Liver (tissue), 8 donors: ENCODE measurements at regions not wholly inside any gene's neighbourhood (a gene's known extent, or its start where the extent isn't known, plus 50 kb on each side); places are given as distances from the start of the nearest gene placed in this dataset.

Source experiments
- DNase-seq: peaks from one replicate; pipeline ENCODE4 v3.0.0-alpha.2; 2017; ENCODE audit warnings: low spot score
- H3K27ac ChIP-seq, 2 donors: one replicate each; pipeline ENCODE4 v1.7.0; 2013; ENCODE audit warnings: inconsistent platforms in 2 of 2, low read length in 2 of 2, control low read depth in 1 of 2, low read depth in 1 of 2, mild to moderate bottlenecking in 1 of 2
- H3K27me3 ChIP-seq, 4 donors: one replicate each; pipeline versions ENCODE4 v1.6.1 to v1.7.0; 2013; ENCODE audit warnings: low read length in 3 of 4, inconsistent platforms in 1 of 4, mild to moderate bottlenecking in 1 of 4, moderate library complexity in 1 of 4; ENCODE audit not compliant: control insufficient read depth in 4 of 4, insufficient read depth in 4 of 4
- H3K36me3 ChIP-seq, 4 donors: one replicate each; pipeline versions ENCODE4 v1.6.1 to v1.7.0; 2013; ENCODE audit warnings: low read length in 3 of 4, mild to moderate bottlenecking in 3 of 4, low read depth in 1 of 4, moderate library complexity in 1 of 4; ENCODE audit not compliant: control insufficient read depth in 4 of 4, insufficient read depth in 3 of 4
- H3K4me1 ChIP-seq, 4 donors: one replicate each; pipeline versions ENCODE4 v1.6.1 to v1.7.0; 2013; ENCODE audit warnings: low read length in 3 of 4, mild to moderate bottlenecking in 3 of 4, moderate library complexity in 1 of 4; ENCODE audit not compliant: control insufficient read depth in 4 of 4, insufficient read depth in 4 of 4
- H3K4me3 ChIP-seq, 3 donors: one replicate each; pipeline versions ENCODE4 v1.6.1 to v1.7.0; 2013; ENCODE audit warnings: low read length in 3 of 3, control low read depth in 1 of 3, low read depth in 1 of 3, mild to moderate bottlenecking in 1 of 3
- H3K9ac ChIP-seq, 2 donors: one replicate each; pipeline ENCODE4 v1.7.0; 2013; ENCODE audit warnings: low read length in 2 of 2, mild to moderate bottlenecking in 2 of 2, moderate library complexity in 2 of 2, control low read depth in 1 of 2, low read depth in 1 of 2
- H3K9me3 ChIP-seq, 4 donors: one replicate each; pipeline versions ENCODE4 v1.6.1 to v1.7.0; 2013; ENCODE audit warnings: low read length in 3 of 4; ENCODE audit not compliant: control insufficient read depth in 4 of 4
- EGR1 ChIP-seq, 2 donors: IDR thresholded peaks; 2 replicates each; pipeline ENCODE4 v1.6.1; 2016 to 2018; ENCODE audit warnings: antibody characterized with exemption in 2 of 2, low read depth in 2 of 2
- FOXA1 ChIP-seq: IDR thresholded peaks from 2 replicates; pipeline ENCODE4 v1.6.1; 2016; ENCODE audit warnings: antibody characterized with exemption
- FOXA2 ChIP-seq: IDR thresholded peaks from 2 replicates; pipeline ENCODE4 v1.6.1; 2016; ENCODE audit warnings: antibody characterized with exemption
- GABPA ChIP-seq, 2 donors: IDR thresholded peaks in 1 of 2; conservative IDR thresholded peaks in 1 of 2; 2 replicates each; pipeline ENCODE4 v1.6.1; 2016; ENCODE audit warnings: antibody characterized with exemption in 2 of 2, mild to moderate bottlenecking in 1 of 2, moderate library complexity in 1 of 2
- HNF4A ChIP-seq, 2 donors: conservative IDR thresholded peaks; 2 replicates each; pipeline ENCODE4 v1.6.1; 2016; ENCODE audit warnings: antibody characterized with exemption in 2 of 2, mild to moderate bottlenecking in 2 of 2
- HNF4G ChIP-seq: IDR thresholded peaks from 2 replicates; pipeline ENCODE4 v1.6.1; 2016; ENCODE audit warnings: antibody characterized with exemption
- JUND ChIP-seq, 2 donors: IDR thresholded peaks; 2 replicates each; pipeline ENCODE4 v1.6.1; 2016; ENCODE audit warnings: antibody characterized with exemption in 2 of 2
- NR2F2 ChIP-seq: IDR thresholded peaks from 2 replicates; pipeline ENCODE4 v1.6.1; 2016; ENCODE audit warnings: antibody characterized with exemption
- RAD21 ChIP-seq, 2 donors: IDR thresholded peaks; 2 replicates each; pipeline ENCODE4 v1.6.1; 2016; ENCODE audit warnings: antibody characterized with exemption in 2 of 2, mild to moderate bottlenecking in 2 of 2
- RXRA ChIP-seq, 2 donors: IDR thresholded peaks; 2 replicates each; pipeline ENCODE4 v1.6.1; 2017 to 2018; ENCODE audit warnings: antibody characterized with exemption in 2 of 2, mild to moderate bottlenecking in 1 of 2
- SP1 ChIP-seq: IDR thresholded peaks from 2 replicates; pipeline ENCODE4 v1.6.1; 2018; ENCODE audit warnings: antibody characterized with exemption, mild to moderate bottlenecking
- TAF1 ChIP-seq: conservative IDR thresholded peaks from 2 replicates; pipeline ENCODE4 v1.6.1; 2016; ENCODE audit warnings: antibody characterized with exemption, mild to moderate bottlenecking
- YY1 ChIP-seq: IDR thresholded peaks from 2 replicates; pipeline ENCODE4 v1.6.1; 2016; ENCODE audit warnings: antibody characterized with exemption, mild to moderate bottlenecking
- WGBS: extraction: QIAGEN DNeasy Blood & Tissue Kit; methylation state at CpG from one replicate; pipeline ENCODE4 v1.1.7; 2013; 5-methylcytosine and 5-hydroxymethylcytosine counted together
- TF ChIP-seq, protein P1 (sequence below): IDR thresholded peaks from 2 replicates; pipeline ENCODE4 v1.6.1; 2016; ENCODE audit warnings: antibody characterized with exemption
- TF ChIP-seq, protein P2 (sequence below): IDR thresholded peaks from 2 replicates; pipeline ENCODE4 v1.6.1; 2016; ENCODE audit warnings: antibody characterized with exemption
- TF ChIP-seq, protein P3 (sequence below): IDR thresholded peaks from 2 replicates; pipeline ENCODE4 v1.6.1; 2016; ENCODE audit warnings: antibody characterized with exemption, mild to moderate bottlenecking
- TF ChIP-seq, protein P4 (sequence below): fragments of 150-350 bp; IDR thresholded peaks from 2 replicates; pipeline ENCODE4 v1.5.1; 2017; ENCODE audit warnings: improper control_type of control experiment, low read depth, low read length; ENCODE audit not compliant: missing input control
- TF ChIP-seq, protein P5 (sequence below): IDR thresholded peaks from 2 replicates; pipeline ENCODE4 v1.6.1; 2016; ENCODE audit warnings: antibody characterized with exemption
- donor health status: healthy.
- donor health status: healthy.
- donor health status: healthy.
- donor health status: healthy.
- donor health status: healthy.

DNA sequence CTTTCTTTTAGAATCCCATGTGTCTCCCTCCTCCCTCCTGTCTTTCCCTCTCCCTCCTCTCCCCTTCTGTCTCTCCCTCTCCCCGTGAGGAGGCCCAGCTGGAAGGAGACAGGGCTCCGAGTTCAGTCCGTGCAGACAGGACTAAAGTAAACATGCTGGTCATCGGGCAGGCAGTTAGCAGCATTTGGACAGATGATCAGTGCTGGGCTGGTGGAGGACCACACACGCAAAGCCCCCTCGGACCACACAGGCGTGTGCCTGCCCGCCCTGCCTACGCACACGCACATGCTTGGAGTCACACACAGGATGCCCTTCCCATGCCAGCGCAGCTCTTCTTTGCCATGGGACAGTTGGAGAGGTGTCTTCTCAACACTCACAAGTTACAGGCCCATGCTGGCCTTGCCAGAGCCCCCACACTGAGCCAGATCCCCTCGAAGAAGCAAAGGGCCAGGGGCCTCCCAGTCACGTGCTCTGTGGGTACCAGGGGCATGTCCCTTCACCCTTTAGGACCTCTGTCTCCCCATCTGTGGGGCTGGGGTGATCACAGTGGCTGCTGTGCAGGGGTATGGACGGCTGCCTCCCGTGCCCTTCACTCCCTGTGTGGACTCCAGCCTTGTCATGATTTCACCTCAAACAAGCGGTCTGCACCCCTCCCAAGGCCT is 215.7 kb upstream of the FOXF1 start:
- Histone ChIP-seq H3K27me3 (peaks cover 0 to 22% (median 4%) of the 10 kb centered on the region in 4 donors), H3K4me1 (no peaks in the 10 kb centered on the region), H3K9ac (no peak overlapping the region)

More for the DNA sequence above, 215.7 kb upstream of the FOXF1 start:
- Histone ChIP-seq H3K36me3 (no peaks in the 10 kb centered on the region), H3K4me3 (no peak overlapping the region), H3K27ac (no peak overlapping the region), H3K9me3 (peaks cover 0 to 2% (median 0%) of the 10 kb centered on the region in 4 donors)
- TF ChIP-seq FOXA1 (no peak), RAD21 (IDR thresholded peaks at IDR 0.05) (no peak), HNF4G (no peak), HNF4A (conservative IDR thresholded peaks at IDR 0.05) (no peak), EGR1 (IDR thresholded peaks at IDR 0.05; ENCODE audit: low read depth in 2 of 2) (no peak), YY1 (no peak), TAF1 (no peak), GABPA (IDR thresholded peaks at IDR 0.05 in 1 of 2, conservative IDR thresholded peaks at IDR 0.05 in 1 of 2) (no peak), RXRA (IDR thresholded peaks at IDR 0.05) (no peak), NR2F2 (no peak), SP1 (no peak), FOXA2 (no peak), JUND (IDR thresholded peaks at IDR 0.05) (no peak)
- TF ChIP-seq, protein P1, sequence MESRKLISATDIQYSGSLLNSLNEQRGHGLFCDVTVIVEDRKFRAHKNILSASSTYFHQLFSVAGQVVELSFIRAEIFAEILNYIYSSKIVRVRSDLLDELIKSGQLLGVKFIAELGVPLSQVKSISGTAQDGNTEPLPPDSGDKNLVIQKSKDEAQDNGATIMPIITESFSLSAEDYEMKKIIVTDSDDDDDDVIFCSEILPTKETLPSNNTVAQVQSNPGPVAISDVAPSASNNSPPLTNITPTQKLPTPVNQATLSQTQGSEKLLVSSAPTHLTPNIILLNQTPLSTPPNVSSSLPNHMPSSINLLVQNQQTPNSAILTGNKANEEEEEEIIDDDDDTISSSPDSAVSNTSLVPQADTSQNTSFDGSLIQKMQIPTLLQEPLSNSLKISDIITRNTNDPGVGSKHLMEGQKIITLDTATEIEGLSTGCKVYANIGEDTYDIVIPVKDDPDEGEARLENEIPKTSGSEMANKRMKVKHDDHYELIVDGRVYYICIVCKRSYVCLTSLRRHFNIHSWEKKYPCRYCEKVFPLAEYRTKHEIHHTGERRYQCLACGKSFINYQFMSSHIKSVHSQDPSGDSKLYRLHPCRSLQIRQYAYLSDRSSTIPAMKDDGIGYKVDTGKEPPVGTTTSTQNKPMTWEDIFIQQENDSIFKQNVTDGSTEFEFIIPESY: no peak
- TF ChIP-seq, protein P2, sequence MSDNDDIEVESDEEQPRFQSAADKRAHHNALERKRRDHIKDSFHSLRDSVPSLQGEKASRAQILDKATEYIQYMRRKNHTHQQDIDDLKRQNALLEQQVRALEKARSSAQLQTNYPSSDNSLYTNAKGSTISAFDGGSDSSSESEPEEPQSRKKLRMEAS: no peak
- TF ChIP-seq, protein P3, sequence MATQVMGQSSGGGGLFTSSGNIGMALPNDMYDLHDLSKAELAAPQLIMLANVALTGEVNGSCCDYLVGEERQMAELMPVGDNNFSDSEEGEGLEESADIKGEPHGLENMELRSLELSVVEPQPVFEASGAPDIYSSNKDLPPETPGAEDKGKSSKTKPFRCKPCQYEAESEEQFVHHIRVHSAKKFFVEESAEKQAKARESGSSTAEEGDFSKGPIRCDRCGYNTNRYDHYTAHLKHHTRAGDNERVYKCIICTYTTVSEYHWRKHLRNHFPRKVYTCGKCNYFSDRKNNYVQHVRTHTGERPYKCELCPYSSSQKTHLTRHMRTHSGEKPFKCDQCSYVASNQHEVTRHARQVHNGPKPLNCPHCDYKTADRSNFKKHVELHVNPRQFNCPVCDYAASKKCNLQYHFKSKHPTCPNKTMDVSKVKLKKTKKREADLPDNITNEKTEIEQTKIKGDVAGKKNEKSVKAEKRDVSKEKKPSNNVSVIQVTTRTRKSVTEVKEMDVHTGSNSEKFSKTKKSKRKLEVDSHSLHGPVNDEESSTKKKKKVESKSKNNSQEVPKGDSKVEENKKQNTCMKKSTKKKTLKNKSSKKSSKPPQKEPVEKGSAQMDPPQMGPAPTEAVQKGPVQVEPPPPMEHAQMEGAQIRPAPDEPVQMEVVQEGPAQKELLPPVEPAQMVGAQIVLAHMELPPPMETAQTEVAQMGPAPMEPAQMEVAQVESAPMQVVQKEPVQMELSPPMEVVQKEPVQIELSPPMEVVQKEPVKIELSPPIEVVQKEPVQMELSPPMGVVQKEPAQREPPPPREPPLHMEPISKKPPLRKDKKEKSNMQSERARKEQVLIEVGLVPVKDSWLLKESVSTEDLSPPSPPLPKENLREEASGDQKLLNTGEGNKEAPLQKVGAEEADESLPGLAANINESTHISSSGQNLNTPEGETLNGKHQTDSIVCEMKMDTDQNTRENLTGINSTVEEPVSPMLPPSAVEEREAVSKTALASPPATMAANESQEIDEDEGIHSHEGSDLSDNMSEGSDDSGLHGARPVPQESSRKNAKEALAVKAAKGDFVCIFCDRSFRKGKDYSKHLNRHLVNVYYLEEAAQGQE: no peak
- TF ChIP-seq, protein P4, sequence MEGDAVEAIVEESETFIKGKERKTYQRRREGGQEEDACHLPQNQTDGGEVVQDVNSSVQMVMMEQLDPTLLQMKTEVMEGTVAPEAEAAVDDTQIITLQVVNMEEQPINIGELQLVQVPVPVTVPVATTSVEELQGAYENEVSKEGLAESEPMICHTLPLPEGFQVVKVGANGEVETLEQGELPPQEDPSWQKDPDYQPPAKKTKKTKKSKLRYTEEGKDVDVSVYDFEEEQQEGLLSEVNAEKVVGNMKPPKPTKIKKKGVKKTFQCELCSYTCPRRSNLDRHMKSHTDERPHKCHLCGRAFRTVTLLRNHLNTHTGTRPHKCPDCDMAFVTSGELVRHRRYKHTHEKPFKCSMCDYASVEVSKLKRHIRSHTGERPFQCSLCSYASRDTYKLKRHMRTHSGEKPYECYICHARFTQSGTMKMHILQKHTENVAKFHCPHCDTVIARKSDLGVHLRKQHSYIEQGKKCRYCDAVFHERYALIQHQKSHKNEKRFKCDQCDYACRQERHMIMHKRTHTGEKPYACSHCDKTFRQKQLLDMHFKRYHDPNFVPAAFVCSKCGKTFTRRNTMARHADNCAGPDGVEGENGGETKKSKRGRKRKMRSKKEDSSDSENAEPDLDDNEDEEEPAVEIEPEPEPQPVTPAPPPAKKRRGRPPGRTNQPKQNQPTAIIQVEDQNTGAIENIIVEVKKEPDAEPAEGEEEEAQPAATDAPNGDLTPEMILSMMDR: no peak
- TF ChIP-seq, protein P5, sequence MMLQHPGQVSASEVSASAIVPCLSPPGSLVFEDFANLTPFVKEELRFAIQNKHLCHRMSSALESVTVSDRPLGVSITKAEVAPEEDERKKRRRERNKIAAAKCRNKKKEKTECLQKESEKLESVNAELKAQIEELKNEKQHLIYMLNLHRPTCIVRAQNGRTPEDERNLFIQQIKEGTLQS: no peak
- DNase-seq: no peak
- WGBS: 43% methylated on average over 16 of the region's 16 CpGs
